Testis (tissue), 2 donors: ENCODE measurements at regions not wholly inside any gene's neighbourhood (a gene's known extent, or its start where the extent isn't known, plus 50 kb on each side); places are given as distances from the start of the nearest gene placed in this dataset.

Experiments used
- DNase-seq: peaks from one replicate; pipeline ENCODE4 v3.0.0-alpha.2; 2019
- H3K27ac ChIP-seq, 2 donors: fragments of 200-600 bp; sonication (generic); one replicate each; pipeline ENCODE4 v1.5.1; 2019
- H3K27me3 ChIP-seq: fragments of 200-600 bp; sonication (generic); one replicate; pipeline ENCODE4 v1.5.1; 2019
- H3K36me3 ChIP-seq: fragments of 200-600 bp; sonication (generic); one replicate; pipeline ENCODE4 v1.5.1; 2017; ENCODE audit warnings: low read depth; ENCODE audit errors: missing control alignments
- H3K4me1 ChIP-seq: fragments of 200-600 bp; sonication (generic); one replicate; pipeline ENCODE4 v1.5.1; 2019
- H3K4me3 ChIP-seq, 2 donors: fragments of 200-600 bp; sonication (generic); one replicate each; pipeline ENCODE4 v1.5.1; 2017 to 2019
- H3K9me3 ChIP-seq: fragments of 200-600 bp; sonication (generic); one replicate; pipeline ENCODE4 v1.5.1; 2017
- POLR2A ChIP-seq: fragments of 450-650 bp; IDR thresholded peaks from one replicate; pipeline ENCODE4 v1.6.1; 2017; ENCODE audit warnings: antibody characterized with exemption, mild to moderate bottlenecking, moderate library complexity
- WGBS, 2 donors: methylation state at CpG; one replicate each; pipeline ENCODE4 v1.1.5; 2018; 5-methylcytosine and 5-hydroxymethylcytosine counted together
- intact Hi-C: fragments of 100-400 bp; cut with DNase I; formaldehyde crosslinking; loops from one replicate; pipeline ENCODE4 v1.15.1; 2023; ENCODE audit warnings: low total_unique reads
- TF ChIP-seq, protein P1 (sequence below), 3 experiments: fragments of 450-650 bp in 2 of 3; fragments of 200-600 bp in 1 of 3; sonication (generic) in 1 of 3; IDR thresholded peaks; one replicate each; pipeline ENCODE4 v1.5.1; 2016 to 2019; ENCODE audit warnings: antibody characterized with exemption in 3 of 3, mild to moderate bottlenecking in 2 of 3, moderate library complexity in 1 of 3

DNA sequence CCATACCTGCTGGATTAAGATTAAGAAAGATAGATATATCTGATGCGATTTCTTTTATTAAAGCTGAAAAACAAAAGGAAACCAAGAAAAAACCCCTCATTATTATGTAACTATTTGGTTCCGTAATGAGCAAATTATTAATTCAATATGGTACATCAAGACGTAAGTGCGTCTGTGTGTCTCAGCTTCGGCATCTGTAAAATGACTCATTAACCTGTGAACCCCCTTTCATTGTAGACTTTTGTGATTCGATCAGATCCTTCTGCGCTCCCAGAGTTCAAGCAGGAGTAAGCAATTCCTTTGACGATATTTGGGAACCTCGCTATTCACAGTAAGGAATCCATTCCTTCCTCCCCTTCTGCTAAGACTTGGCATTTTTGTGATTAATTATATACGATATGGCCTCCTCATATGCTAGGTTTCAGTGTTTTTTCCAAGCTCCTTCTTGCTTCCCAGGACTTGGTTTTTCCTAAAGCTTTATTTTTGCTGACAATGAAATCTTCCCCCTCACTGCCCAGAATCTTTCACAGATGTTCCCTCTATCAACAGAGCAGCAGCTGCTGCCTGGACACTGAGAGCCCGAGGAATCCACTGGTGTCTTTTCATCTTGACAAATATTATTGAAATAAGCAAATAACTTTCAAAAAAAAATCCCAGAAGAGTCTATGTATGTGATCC is 171.7 kb upstream of the CELF2 start:
- Histone ChIP-seq H3K27ac (no peak overlapping the region), H3K36me3 (no peaks in the 10 kb centered on the region), H3K27me3 (no peaks in the 10 kb centered on the region), H3K9me3 (no peaks in the 10 kb centered on the region), H3K4me3 (no peak overlapping the region), H3K4me1 (no peaks in the 10 kb centered on the region)
- intact Hi-C loops, result no loop called here
- WGBS, 2 donors, result 85 to 86% methylated on average over 11 of the region's 11 CpGs
- no peak for DNase-seq
- no peak for TF ChIP-seq POLR2A
- TF ChIP-seq, protein P1, sequence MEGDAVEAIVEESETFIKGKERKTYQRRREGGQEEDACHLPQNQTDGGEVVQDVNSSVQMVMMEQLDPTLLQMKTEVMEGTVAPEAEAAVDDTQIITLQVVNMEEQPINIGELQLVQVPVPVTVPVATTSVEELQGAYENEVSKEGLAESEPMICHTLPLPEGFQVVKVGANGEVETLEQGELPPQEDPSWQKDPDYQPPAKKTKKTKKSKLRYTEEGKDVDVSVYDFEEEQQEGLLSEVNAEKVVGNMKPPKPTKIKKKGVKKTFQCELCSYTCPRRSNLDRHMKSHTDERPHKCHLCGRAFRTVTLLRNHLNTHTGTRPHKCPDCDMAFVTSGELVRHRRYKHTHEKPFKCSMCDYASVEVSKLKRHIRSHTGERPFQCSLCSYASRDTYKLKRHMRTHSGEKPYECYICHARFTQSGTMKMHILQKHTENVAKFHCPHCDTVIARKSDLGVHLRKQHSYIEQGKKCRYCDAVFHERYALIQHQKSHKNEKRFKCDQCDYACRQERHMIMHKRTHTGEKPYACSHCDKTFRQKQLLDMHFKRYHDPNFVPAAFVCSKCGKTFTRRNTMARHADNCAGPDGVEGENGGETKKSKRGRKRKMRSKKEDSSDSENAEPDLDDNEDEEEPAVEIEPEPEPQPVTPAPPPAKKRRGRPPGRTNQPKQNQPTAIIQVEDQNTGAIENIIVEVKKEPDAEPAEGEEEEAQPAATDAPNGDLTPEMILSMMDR (IDR thresholded peaks at IDR 0.05), result no peak

DNA sequence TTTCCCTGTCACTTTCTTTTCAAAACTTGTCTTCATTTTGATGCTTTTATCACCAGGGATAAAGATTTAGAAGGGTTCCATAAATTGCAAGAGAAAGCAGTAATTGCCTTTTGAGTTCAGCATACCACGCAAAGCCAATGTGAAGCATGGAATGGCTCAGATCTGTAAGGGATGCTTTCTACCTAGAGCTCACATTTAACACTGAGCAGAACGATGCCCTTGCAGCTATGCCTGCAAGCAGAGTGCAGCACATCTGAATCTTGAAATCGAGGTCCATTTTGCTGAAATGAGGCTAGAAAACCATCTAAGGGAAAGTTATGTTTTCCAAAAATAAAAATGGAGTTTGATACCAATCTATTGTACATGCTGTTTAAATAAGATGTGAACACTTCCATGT is 171.2 kb upstream of the CELF2 start:
- no peak for TF ChIP-seq POLR2A
- TF ChIP-seq, protein P1 (IDR thresholded peaks at IDR 0.05), result no peak
- Histone ChIP-seq H3K27ac (no peak overlapping the region), H3K36me3 (no peaks in the 10 kb centered on the region), H3K4me3 (no peak overlapping the region), H3K27me3 (no peaks in the 10 kb centered on the region), H3K9me3 (no peaks in the 10 kb centered on the region), H3K4me1 (no peaks in the 10 kb centered on the region)
- DNase-seq, result no peak
- intact Hi-C loops, result no loop called here
- WGBS, 2 donors, result 66 to 70% methylated on average over 3 of the region's 3 CpGs

DNA sequence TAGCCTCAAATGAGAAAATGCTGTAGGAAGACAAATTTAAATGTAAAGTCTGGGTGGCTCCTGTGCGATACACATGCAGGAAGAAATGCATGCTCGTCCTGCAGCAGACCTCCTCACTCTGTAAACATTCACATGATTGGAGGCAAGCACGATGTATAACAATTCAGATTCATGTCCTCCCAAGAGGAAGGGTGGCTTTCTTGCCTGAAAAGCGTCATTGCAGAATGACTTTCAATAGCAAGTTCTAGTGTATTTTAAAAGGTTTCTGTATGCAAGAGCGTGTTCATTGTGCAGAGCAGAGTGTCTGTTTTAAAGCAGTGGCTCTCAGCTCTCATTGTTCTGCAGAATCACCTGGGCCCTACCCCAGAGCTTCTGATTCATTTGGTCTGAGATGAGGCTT is 170.3 kb upstream of the CELF2 start:
- no peak overlapping the region for H3K4me3 ChIP-seq

DNA sequence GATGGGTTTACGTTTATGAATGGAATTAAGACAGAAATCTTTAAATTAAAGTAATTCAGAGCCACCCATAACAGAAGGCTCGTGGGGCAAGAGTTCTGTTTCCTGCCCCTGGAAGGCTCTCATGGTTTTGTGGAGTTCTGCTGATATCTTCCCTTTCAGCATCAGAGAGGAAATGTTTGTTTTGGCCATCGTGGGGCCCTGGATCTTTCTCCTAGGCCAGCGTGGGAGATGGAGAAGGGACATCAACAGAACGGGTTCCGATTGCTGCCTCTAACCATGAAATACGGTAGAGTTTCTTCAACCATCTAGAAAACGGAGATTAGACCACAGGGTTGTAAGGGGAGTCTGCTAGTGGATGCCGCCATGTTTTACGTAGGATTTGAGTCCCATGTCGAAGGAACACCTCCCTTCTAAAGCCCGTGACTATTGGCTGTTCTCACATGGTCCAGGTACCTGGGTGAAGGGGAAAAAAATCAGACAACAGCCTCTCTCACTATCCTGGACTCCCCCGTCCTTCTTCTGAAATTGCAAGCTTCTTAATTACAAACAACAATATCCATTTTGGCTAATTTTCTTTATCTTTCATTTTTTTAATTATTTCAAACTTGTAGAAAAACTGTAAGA is 169.1 kb upstream of the CELF2 start:
- no peak for TF ChIP-seq POLR2A
- TF ChIP-seq, protein P1 (IDR thresholded peaks at IDR 0.05), result no peak
- Histone ChIP-seq H3K4me3 (no peak overlapping the region), H3K27ac (no peak overlapping the region), H3K36me3 (no peaks in the 10 kb centered on the region), H3K9me3 (no peaks in the 10 kb centered on the region), H3K27me3 (no peaks in the 10 kb centered on the region), H3K4me1 (no peaks in the 10 kb centered on the region)
- 45 to 62% methylated on average over 13 of the region's 13 CpGs for WGBS, 2 donors
- intact Hi-C loops, result no loop called here
- DNase-seq, result no peak

More for the DNA sequence above, 170.3 kb upstream of the CELF2 start:
- 75 to 77% methylated on average over 5 of the region's 5 CpGs for WGBS, 2 donors
- TF ChIP-seq POLR2A, result no peak
- TF ChIP-seq, protein P1 (IDR thresholded peaks at IDR 0.05), result no peak
- H3K27ac ChIP-seq, result no peak overlapping the region
- DNase-seq, result no peak
- H3K4me1 ChIP-seq, result no peaks in the 10 kb centered on the region
- H3K9me3 ChIP-seq, result no peaks in the 10 kb centered on the region
- no peaks in the 10 kb centered on the region for H3K27me3 ChIP-seq
- H3K36me3 ChIP-seq, result no peaks in the 10 kb centered on the region
- intact Hi-C loops, result no loop called here

DNA sequence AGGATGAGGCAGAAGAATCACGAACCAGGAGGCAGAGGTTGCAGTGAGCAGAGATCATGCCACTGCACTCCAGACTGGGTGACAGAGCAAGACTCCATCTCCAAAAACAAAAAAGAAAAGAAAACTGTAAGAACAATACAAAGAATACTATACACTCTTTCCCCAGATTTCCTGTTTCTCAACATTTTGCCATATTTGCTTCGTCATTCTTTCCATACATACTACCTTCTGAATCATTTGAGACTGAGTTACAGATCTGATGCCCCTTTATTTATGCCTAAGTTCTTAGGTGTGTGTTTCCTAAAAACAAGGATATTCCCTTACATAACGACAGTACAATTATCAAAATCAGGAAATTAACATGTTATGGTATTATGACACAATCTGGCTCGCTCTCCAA is 168.4 kb upstream of the CELF2 start:
- Histone ChIP-seq H3K27ac (no peak overlapping the region), H3K4me1 (no peaks in the 10 kb centered on the region), H3K4me3 (no peak overlapping the region), H3K9me3 (no peaks in the 10 kb centered on the region), H3K36me3 (no peaks in the 10 kb centered on the region), H3K27me3 (no peaks in the 10 kb centered on the region)
- DNase-seq, result no peak
- TF ChIP-seq, protein P1 (IDR thresholded peaks at IDR 0.05), result no peak
- no peak for TF ChIP-seq POLR2A
- intact Hi-C loops, result no loop called here
- 77 to 85% methylated on average over 4 of the region's 4 CpGs for WGBS, 2 donors
